HG03045 (cell line): ENCODE measurements at regions not wholly inside any gene's neighbourhood (a gene's known extent, or its start where the extent isn't known, plus 50 kb on each side); places are given as distances from the start of the nearest gene placed in this dataset.

Source experiments
- ATAC-seq: cut with Tn5 transposase; IDR thresholded peaks from one replicate; pipeline ENCODE4 v1.9.1; 2021; ENCODE audit warnings: mild to moderate bottlenecking, moderate library complexity; ENCODE audit not compliant: unreplicated experiment

- no peak for ATAC-seq
Measured at GRCh38 chr9:81741103-81741502, 51.8 kb upstream of the TLE1 start.

GRCh38 chr9:81748091-81748490, 58.7 kb upstream of the TLE1 start:
- ATAC-seq: no peak

GRCh38 chr9:81753436-81753835, 64.1 kb upstream of the TLE1 start:
- no peak for ATAC-seq

GRCh38 chr9:81754245-81754644, 64.9 kb upstream of the TLE1 start:
- ATAC-seq: no peak

GRCh38 chr9:81755721-81756120, 66.4 kb upstream of the TLE1 start:
- no peak for ATAC-seq

- no peak for ATAC-seq
Measured at GRCh38 chr9:81756561-81756960, 67.2 kb upstream of the TLE1 start.

GRCh38 chr9:81758123-81758797, 68.9 kb upstream of the TLE1 start:
- ATAC-seq: no peak

DNA sequence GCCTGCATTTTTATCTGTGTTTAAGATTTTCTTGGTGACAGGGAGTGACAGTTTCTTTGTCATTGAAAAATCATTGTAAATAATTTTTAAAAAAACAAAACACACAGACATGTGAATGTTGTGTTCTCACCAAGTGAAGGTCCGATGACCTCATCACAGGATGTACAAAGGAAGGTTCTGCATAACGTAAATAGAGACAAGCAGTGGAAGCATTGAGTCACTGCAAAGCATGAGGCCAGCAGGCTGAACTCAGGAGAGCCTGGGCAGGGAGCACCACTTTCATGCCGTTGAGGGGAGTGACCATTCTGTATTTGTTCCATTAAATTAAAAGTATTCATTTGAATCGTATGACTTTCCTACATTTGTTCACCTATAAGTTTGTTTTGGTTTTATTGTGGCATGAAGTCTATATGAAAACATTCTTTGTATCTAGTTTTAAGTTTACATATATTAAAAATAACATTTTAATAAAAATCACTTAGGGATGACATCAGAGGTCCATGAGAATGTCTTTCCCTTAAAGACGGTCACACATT, 70.4 kb upstream of the TLE1 start:
- ATAC-seq: no peak

DNA sequence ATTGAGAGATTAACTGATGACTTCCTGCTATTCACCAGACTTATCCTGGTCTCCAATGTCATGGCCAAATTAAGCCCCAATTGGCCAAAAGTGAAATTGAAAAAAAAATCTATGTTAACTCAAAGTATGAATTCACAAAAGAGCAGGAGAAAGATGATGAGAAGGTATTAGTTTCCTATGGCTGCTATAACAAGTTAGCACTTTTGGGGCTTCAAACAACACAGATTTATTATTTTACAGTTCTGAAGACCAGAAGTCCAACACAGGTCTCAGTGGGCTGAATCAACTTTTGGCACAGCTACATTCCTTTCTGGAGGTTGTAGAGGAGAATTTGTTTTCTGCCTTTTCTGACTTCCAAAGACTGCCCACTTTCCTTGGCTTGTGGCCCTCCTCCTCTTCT, 78.6 kb upstream of the TLE1 start:
- ATAC-seq: no peak

GRCh38 chr9:81771571-81771970, 82.2 kb upstream of the TLE1 start:
- ATAC-seq: no peak

DNA sequence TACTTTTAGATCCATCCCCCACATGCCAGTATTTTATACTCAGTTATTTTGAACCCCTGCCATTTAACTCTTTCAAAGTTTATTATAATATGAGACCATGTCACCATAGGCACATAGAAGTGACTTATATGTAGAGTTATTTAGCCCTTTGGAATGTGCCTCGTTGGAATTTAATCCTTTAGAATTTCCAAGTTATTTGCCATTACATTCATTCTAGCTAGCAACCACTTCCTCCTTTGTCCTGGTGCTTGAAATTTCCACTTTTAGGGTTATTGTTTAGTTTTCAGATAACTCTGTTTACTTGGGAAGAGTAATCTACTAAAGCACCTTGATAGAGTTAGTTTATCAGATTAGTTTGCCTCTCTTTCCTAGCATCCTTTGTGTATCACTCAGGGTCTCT, 82.8 kb upstream of the TLE1 start:
- ATAC-seq: no peak

DNA sequence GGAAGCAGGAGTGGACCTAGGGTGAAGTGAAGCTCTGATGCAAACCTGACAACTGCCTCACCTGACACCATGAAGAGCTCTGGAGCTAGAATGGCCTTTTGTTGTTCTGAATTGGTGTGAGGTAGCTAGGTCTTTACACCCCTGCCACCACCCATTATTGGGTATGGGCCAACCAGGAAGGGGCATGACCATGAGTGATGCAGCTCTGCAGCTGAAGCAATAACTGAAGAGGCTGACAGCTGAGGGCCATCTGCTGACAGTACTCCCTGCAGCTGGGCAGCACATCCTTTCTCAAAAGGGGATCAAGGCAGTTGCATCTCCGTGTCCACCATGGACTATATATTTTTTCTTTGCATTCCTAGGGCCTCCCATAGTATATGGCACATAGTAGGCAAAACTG, 87.0 kb upstream of the TLE1 start:
- no peak for ATAC-seq

- no peak for ATAC-seq
Measured at GRCh38 chr9:81776834-81777233, 87.5 kb upstream of the TLE1 start.

GRCh38 chr9:81777482-81777881, 88.1 kb upstream of the TLE1 start:
- ATAC-seq: no peak

GRCh38 chr9:81782313-81782995, 93.1 kb upstream of the TLE1 start:
- ATAC-seq: no peak

DNA sequence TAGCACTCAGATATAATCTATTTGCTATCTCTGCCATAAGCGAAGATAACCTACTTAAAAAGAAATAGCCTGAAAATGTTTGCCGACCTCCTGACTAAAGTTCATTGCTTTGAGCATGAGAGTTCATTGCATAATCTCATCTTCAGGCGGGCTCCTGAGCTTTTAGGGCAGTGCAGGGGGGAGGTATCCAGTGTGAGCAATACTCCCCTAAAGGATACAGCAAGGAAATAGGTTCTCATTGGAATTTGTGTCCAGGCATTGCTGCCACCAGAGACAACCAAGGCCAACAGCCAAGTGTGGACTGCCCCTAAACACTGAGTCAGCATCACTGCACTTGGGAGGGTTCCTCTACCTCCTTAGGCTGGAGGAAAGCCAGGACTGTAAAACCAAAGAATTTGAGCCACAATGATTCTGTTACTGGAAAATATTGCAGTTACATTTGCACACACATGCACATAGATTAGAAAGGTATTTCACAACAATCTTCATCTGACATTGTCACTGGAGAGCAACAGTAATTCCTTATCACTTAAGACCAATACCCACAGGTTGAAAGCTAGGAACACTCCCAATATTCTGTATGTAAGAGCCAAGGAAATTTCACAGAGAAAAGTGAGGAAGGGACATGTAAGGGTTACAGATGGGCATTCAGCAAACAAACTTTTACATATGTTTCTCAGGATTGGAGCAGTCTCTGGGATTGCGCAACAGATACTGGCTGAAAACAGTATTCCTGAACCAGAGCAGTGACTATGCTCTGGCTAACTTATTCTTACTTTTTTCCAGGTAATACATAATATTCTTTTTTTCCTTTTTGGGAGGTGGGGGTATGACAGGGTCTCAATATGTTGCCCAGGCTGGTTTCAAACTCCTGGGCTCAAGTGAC, 98.6 kb upstream of the TLE1 start:
- ATAC-seq: no peak

DNA sequence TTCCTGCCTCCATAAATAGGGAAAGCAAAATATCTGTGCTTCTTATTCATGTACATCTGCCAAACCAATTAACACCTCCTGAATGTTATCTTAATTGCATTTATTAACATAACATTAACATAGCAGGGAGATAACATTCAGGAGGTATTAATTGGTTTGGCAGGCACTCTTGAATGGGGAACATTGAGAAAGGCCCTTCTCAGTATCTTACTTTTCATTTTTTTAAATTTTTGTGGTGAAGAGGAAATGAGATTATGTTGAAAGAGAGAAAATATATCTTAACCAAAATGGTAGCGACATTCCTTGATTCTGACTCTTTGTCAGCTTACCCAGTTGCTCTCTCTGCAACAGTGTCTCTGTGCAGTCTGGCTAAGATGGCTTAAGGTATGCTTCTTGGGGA, 100.4 kb upstream of the TLE1 start:
- ATAC-seq: no peak

DNA sequence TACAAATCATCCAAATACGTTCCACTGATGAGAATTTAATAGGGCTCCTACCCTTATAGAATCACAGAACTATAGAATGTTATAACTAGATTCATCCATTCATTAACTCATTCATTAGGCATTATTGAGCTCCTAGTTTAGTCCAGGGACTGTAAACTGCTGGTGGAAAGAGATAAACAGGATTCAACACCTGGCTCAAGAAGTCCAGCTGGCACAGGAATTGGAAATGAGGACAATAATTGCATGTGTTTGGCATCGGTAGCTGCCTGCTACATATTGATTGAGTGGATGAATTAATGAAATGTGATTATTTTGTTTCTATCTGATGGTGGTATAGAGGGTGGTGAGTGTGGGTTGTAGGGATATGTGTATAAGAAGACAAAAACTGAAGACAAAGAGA, 100.8 kb upstream of the TLE1 start:
- no peak for ATAC-seq

- ATAC-seq: no peak
Measured at GRCh38 chr9:81791076-81791475, 101.7 kb upstream of the TLE1 start.

- ATAC-seq: no peak
Measured at GRCh38 chr9:81798606-81799005, 109.3 kb upstream of the TLE1 start.

DNA sequence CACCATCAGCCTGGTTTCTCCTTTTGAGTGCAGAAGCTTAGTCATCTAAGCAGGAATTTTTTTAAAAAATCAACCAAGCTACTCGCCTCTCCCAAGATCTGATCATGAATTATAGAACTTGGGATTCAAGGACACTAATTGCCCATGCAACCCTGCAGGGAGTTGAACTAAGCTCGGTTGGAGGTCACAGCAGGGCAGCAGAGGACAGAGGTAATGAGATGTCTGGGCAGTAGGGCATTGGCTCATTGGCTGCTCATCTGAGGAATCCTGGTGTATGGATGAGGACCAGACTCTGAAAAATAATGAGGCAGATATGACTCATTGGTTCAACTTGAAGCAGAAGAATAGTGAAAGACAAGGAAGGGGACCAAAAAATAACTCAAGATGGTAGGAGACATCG, 111.8 kb upstream of the TLE1 start:
- ATAC-seq: no peak

GRCh38 chr9:81804306-81804705, 115.0 kb upstream of the TLE1 start:
- ATAC-seq: no peak
